RPMI8226 (cell line): ENCODE measurements at regions not wholly inside any gene's neighbourhood (a gene's known extent, or its start where the extent isn't known, plus 50 kb on each side); places are given as distances from the start of the nearest gene placed in this dataset.
"Not testable (repeated sequence)": the region's sequence is repeated elsewhere in the genome, so short reads cannot be mapped to it uniquely, and the experiment has no call there.

Source experiments
- DNase-seq: peaks from one replicate; pipeline ENCODE4 v3.0.0-alpha.2; 2015

- DNase-seq, result no peak
Observed at GRCh38 chr12:3371018-3371417, 120.0 kb upstream of the PRMT8 start.

GRCh38 chr12:3375326-3375725 is 115.7 kb upstream of the PRMT8 start:
- DNase-seq, result no peak

GRCh38 chr12:3376779-3377455 is 114.1 kb upstream of the PRMT8 start:
- no peak for DNase-seq

- DNase-seq, result no peak
Observed at GRCh38 chr12:3378655-3379054, 112.3 kb upstream of the PRMT8 start.

GRCh38 chr12:3379079-3379478 is 111.9 kb upstream of the PRMT8 start:
- DNase-seq, result no peak

GRCh38 chr12:3380200-3381043 is 110.6 kb upstream of the PRMT8 start:
- DNase-seq, result no peak

- no peak for DNase-seq
Observed at GRCh38 chr12:3381059-3382047, 109.7 kb upstream of the PRMT8 start.

GRCh38 chr12:3389986-3390385 is 101.0 kb upstream of the PRMT8 start:
- no peak for DNase-seq

GRCh38 chr12:3397596-3397995 is 93.4 kb upstream of the PRMT8 start:
- DNase-seq, result not testable (repeated sequence)

GRCh38 chr12:3398196-3398789 is 92.7 kb upstream of the PRMT8 start:
- no peak for DNase-seq

- DNase-seq, result no peak
Observed at GRCh38 chr12:3405821-3406220, 85.2 kb upstream of the PRMT8 start.

GRCh38 chr12:3407723-3408122 is 83.3 kb upstream of the PRMT8 start:
- DNase-seq, result no peak

- DNase-seq, result no peak
Observed at GRCh38 chr12:3409662-3410061, 81.3 kb upstream of the PRMT8 start.

GRCh38 chr12:3416159-3416558 is 74.8 kb upstream of the PRMT8 start:
- DNase-seq, result no peak

- DNase-seq, result no peak
Observed at GRCh38 chr12:3416670-3417069, 74.3 kb upstream of the PRMT8 start.

- DNase-seq, result no peak
Observed at GRCh38 chr12:3417113-3417512, 73.9 kb upstream of the PRMT8 start.

GRCh38 chr12:3417937-3418462 is 73.0 kb upstream of the PRMT8 start:
- no peak for DNase-seq

- DNase-seq, result no peak
Observed at GRCh38 chr12:3418609-3419390, 72.2 kb upstream of the PRMT8 start.

- DNase-seq, result no peak
Observed at GRCh38 chr12:3419558-3419957, 71.4 kb upstream of the PRMT8 start.

- no peak for DNase-seq
Observed at GRCh38 chr12:3420693-3421092, 70.3 kb upstream of the PRMT8 start.

GRCh38 chr12:3421191-3421978 is 69.6 kb upstream of the PRMT8 start:
- DNase-seq, result no peak
